HepG2 (cell line): ENCODE measurements at regions not wholly inside any gene's neighbourhood (a gene's known extent, or its start where the extent isn't known, plus 50 kb on each side); places are given as distances from the start of the nearest gene placed in this dataset.

Source experiments
- ATAC-seq: fragments of 200-7000 bp; cut with Tn5 transposase; 3 replicates; pipeline ENCODE4 v1.9.1; 2020; ENCODE audit warnings: mild to moderate bottlenecking, moderate library complexity
- BruUV-seq: library from RNA; stranded (reverse); fragments of 400-500 nt; replicated peaks from 2 replicates; lab custom pipeline; 2021; lab: Mats Ljungman, UMichigan
- CTCF ChIA-PET: fragments of 300-600 bp; formaldehyde crosslinking; extraction: SDS; loops from one replicate; lab custom pipeline; 2021; ENCODE audit warnings: low total read pairs, inconsistent platforms, low intra/inter-chr PET ratio; lab: Yijun Ruan, JAX
- POLR2A ChIA-PET: fragments of 350-600 bp; sonication (Branson Sonifier 250); formaldehyde crosslinking; loops from one replicate; lab custom pipeline; 2020; ENCODE audit warnings: antibody characterized with exemption, inconsistent platforms; lab: Yijun Ruan, JAX
- DNase-seq: peaks from one replicate; pipeline ENCODE4 v3.0.0-alpha.2; 2015; ENCODE audit warnings: low spot score
- FAIRE-seq: peaks from 3 replicates; lab custom pipeline; 2011; peaks lifted over from hg19 to GRCh38; lab: Jason Lieb, UNC
- H2AFZ ChIP-seq: one replicate; pipeline ENCODE4 v1.6.1; 2011; ENCODE audit warnings: low read length, inconsistent platforms
- H3K27ac ChIP-seq: fragments of 300-600 bp; 3 replicates; pipeline ENCODE4 v1.8.0; 2011; ENCODE audit warnings: mixed run types, mild to moderate bottlenecking, mixed read lengths, low read length, inconsistent platforms; ENCODE audit not compliant: insufficient read depth; ENCODE audit errors: extremely low read length
- H3K27me3 ChIP-seq, 2 experiments: fragments of 200-600 bp in 1 of 2; 2 replicates in 1 of 2; 3 replicates in 1 of 2; pipeline versions ENCODE4 v1.6.0 to v1.8.0; 2011; ENCODE audit warnings: low read length in 2 of 2, mild to moderate bottlenecking in 2 of 2, moderate library complexity in 2 of 2, inconsistent platforms in 1 of 2; ENCODE audit not compliant: insufficient read depth in 2 of 2, control insufficient read depth in 1 of 2
- H3K36me3 ChIP-seq, 2 experiments: fragments of 200-600 bp in 1 of 2; replicated peaks in 1 of 2; 2 replicates in 1 of 2; 3 replicates in 1 of 2; pipeline versions ENCODE4 v1.5.1 to v1.8.0; 2011; ENCODE audit warnings: low read length in 2 of 2, inconsistent platforms in 1 of 2; ENCODE audit not compliant: insufficient read depth in 2 of 2, control insufficient read depth in 1 of 2
- H3K4me1 ChIP-seq: 2 replicates; pipeline ENCODE4 v1.5.1; 2012; ENCODE audit warnings: low read length, inconsistent platforms; ENCODE audit not compliant: insufficient read depth
- H3K4me2 ChIP-seq: 2 replicates; pipeline ENCODE4 v1.6.0; 2011; ENCODE audit warnings: low read depth, low read length, inconsistent platforms
- H3K4me3 ChIP-seq, 3 experiments: fragments of 200-600 bp in 1 of 3; sonication (generic), shearing (Covaris generic) in 1 of 3; replicated peaks in 1 of 3; 2 replicates each; pipeline ENCODE4 v1.5.1; 2011 to 2016; ENCODE audit warnings: low read length in 3 of 3, inconsistent platforms in 2 of 3, low read depth in 2 of 3, mild to moderate bottlenecking in 2 of 3, control low read depth in 1 of 3, mixed read lengths in 1 of 3; ENCODE audit not compliant: insufficient read depth in 1 of 3
- H3K79me2 ChIP-seq: one replicate; pipeline ENCODE4 v1.6.1; 2011; ENCODE audit warnings: low read length, inconsistent platforms; ENCODE audit not compliant: insufficient read depth
- H3K9ac ChIP-seq: 2 replicates; pipeline ENCODE4 v1.6.0; 2011; ENCODE audit warnings: mild to moderate bottlenecking, low read depth, low read length, inconsistent platforms; ENCODE audit not compliant: insufficient read depth
- H3K9me3 ChIP-seq: 2 replicates; pipeline ENCODE4 v1.5.1; 2012; ENCODE audit warnings: mild to moderate bottlenecking, low read length
- H4K20me1 ChIP-seq: 2 replicates; pipeline ENCODE4 v1.6.0; 2011; ENCODE audit warnings: inconsistent platforms, mild to moderate bottlenecking, low read length, moderate library complexity; ENCODE audit not compliant: insufficient read depth
- ATF2 ChIP-seq: sonication (generic); formaldehyde crosslinking; IDR thresholded peaks from 2 replicates; pipeline ENCODE4 v1.4.0; 2020; ENCODE audit warnings: missing genetic modification reagents
- FOXA1 ChIP-seq, 2 experiments: fragments of 450-650 bp in 1 of 2; sonication (generic) in 1 of 2; formaldehyde crosslinking in 1 of 2; IDR thresholded peaks; 2 replicates each; pipeline versions ENCODE4 v1.4.0 to v1.6.1; 2016 to 2020; ENCODE audit warnings: missing genetic modification reagents in 1 of 2
- HNF4G ChIP-seq, 2 experiments: sonication (generic) in 1 of 2; formaldehyde crosslinking in 1 of 2; IDR thresholded peaks; 2 replicates each; pipeline versions ENCODE4 v1.4.0 to v1.6.1; 2011 to 2020; ENCODE audit warnings: borderline replicate concordance in 2 of 2, low read depth in 2 of 2, mild to moderate bottlenecking in 2 of 2, low read length in 1 of 2, missing genetic modification reagents in 1 of 2, moderate library complexity in 1 of 2
- JUNB ChIP-seq: sonication (generic); formaldehyde crosslinking; IDR thresholded peaks from 2 replicates; pipeline ENCODE4 v1.8.0; 2022; ENCODE audit warnings: missing genetic modification reagents, mild to moderate bottlenecking, borderline replicate concordance
- KAT7 ChIP-seq: IDR thresholded peaks from 2 replicates; pipeline ENCODE4 v1.6.1; 2018; ENCODE audit warnings: borderline replicate concordance, missing compliant biosample characterization
- KLF11 ChIP-seq: IDR thresholded peaks from 2 replicates; pipeline ENCODE4 v1.6.1; 2016; ENCODE audit warnings: missing compliant biosample characterization
- NFIC ChIP-seq: IDR thresholded peaks from 2 replicates; pipeline ENCODE4 v1.6.1; 2012; ENCODE audit warnings: mild to moderate bottlenecking, low read length, inconsistent platforms
- PLRG1 ChIP-seq: fragments of 450-650 bp; conservative IDR thresholded peaks from 2 replicates; pipeline ENCODE4 v1.6.1; 2016
- PTBP1 ChIP-seq: fragments of 200-400 bp; formaldehyde crosslinking; IDR thresholded peaks from 2 replicates; pipeline ENCODE4 v1.6.1; 2018; ENCODE audit warnings: low read length, low read depth; ENCODE audit not compliant: poor library complexity, severe bottlenecking
- SYNCRIP ChIP-seq: fragments of 200-400 bp; formaldehyde crosslinking; IDR thresholded peaks from 2 replicates; pipeline ENCODE4 v1.6.1; 2018; ENCODE audit warnings: mild to moderate bottlenecking, low read depth, low read length; ENCODE audit not compliant: insufficient read depth
- TFE3 ChIP-seq: IDR thresholded peaks from 2 replicates; pipeline ENCODE4 v1.6.1; 2016
- THAP9 ChIP-seq: sonication (generic); formaldehyde crosslinking; IDR thresholded peaks from 2 replicates; pipeline ENCODE4; 2020; ENCODE audit warnings: missing genetic modification reagents, mild to moderate bottlenecking, borderline replicate concordance
- ZBTB20 ChIP-seq: sonication (generic); formaldehyde crosslinking; IDR thresholded peaks from 2 replicates; pipeline ENCODE4 v1.8.1; 2023; ENCODE audit warnings: missing genetic modification reagents, low read depth, mild to moderate bottlenecking, borderline replicate concordance
- ZNF160 ChIP-seq: sonication (generic); formaldehyde crosslinking; IDR thresholded peaks from 2 replicates; pipeline ENCODE4 v1.8.0; 2022; ENCODE audit warnings: mild to moderate bottlenecking, inconsistent platforms, missing genetic modification reagents
- ZNF234 ChIP-seq: sonication (generic); formaldehyde crosslinking; conservative IDR thresholded peaks from 2 replicates; pipeline ENCODE4 v1.5.1; 2020; ENCODE audit warnings: mild to moderate bottlenecking, missing genetic modification reagents
- ZNF263 ChIP-seq: sonication (generic); formaldehyde crosslinking; IDR thresholded peaks from 2 replicates; pipeline ENCODE4 v1.4.0; 2020; ENCODE audit warnings: missing genetic modification reagents
- ZNF296 ChIP-seq: sonication (generic); formaldehyde crosslinking; conservative IDR thresholded peaks from 2 replicates; pipeline ENCODE4 v1.5.0; 2020; ENCODE audit warnings: mild to moderate bottlenecking, missing genetic modification reagents
- ZNF704 ChIP-seq: sonication (generic); formaldehyde crosslinking; IDR thresholded peaks from 2 replicates; pipeline ENCODE4 v1.8.1; 2023; ENCODE audit warnings: mild to moderate bottlenecking, inconsistent platforms, moderate library complexity, missing genetic modification reagents, borderline replicate concordance
- ZNF816 ChIP-seq: sonication (generic); formaldehyde crosslinking; IDR thresholded peaks from 2 replicates; pipeline ENCODE4 v1.8.0; 2022; ENCODE audit warnings: missing genetic modification reagents, mild to moderate bottlenecking, borderline replicate concordance
- WGBS: methylation state at CpG from one replicate; pipeline ENCODE4 v1.1.6; 2017; ENCODE audit warnings: low lambda C conversion rate; 5-methylcytosine and 5-hydroxymethylcytosine counted together
- in situ Hi-C: cut with HindIII; loops from 2 replicates; pipeline ENCODE4 v1.10.0; 2017; ENCODE audit warnings: low pct_unique_long_range_greater_than_20kb; ENCODE audit not compliant: extremely low pct_ligation_motif_present
- intact Hi-C: fragments of 100-400 bp; cut with micrococcal nuclease; formaldehyde crosslinking; loops from one replicate; pipeline ENCODE4 v1.10.0; 2022; ENCODE audit not compliant: unreplicated experiment

- H3K9ac ChIP-seq: no peak overlapping the region
- in situ Hi-C loops: no loop called here
- H3K4me1 ChIP-seq: no peaks in the 10 kb centered on the region
- H3K36me3 ChIP-seq: no peaks in the 10 kb centered on the region
- BruUV-seq: no TSS peak
- no peak overlapping the region for H3K4me3 ChIP-seq
- H3K4me2 ChIP-seq: no peak overlapping the region
- no peaks in the 10 kb centered on the region; a peak in 1 of 5 replicates for H3K27me3 ChIP-seq
- no peak for FAIRE-seq
- intact Hi-C loops: no loop called here
- no peak overlapping the region for H3K27ac ChIP-seq
- no peak for DNase-seq
- ATAC-seq: no peak
- WGBS: 48% methylated on average over 3 of the region's 4 CpGs
- CTCF ChIA-PET: no interaction called here
- POLR2A ChIA-PET: no interaction called here
- no peaks in the 10 kb centered on the region for H3K79me2 ChIP-seq
- H3K9me3 ChIP-seq: no peaks in the 10 kb centered on the region
- no peaks in the 10 kb centered on the region for H4K20me1 ChIP-seq
- no peak overlapping the region for H2AFZ ChIP-seq
- no peak for TF ChIP-seq TFE3 (CRISPR knock-in tag)
- no peak for TF ChIP-seq ZNF234
- no peak for TF ChIP-seq SYNCRIP
- TF ChIP-seq ZNF704 (CRISPR knock-in tag): no peak
- TF ChIP-seq NFIC: no peak
- no peak for TF ChIP-seq PLRG1
- no peak for TF ChIP-seq ZNF160
- TF ChIP-seq ZNF263 (CRISPR knock-in tag): no peak
- TF ChIP-seq JUNB: no peak
- TF ChIP-seq THAP9: no peak
- TF ChIP-seq HNF4G (IDR thresholded peaks at IDR 0.05; ENCODE audit: borderline replicate concordance, low read depth, low read length): no peak
- TF ChIP-seq HNF4G (CRISPR knock-in tag; IDR thresholded peaks at IDR 0.05; ENCODE audit: borderline replicate concordance, low read depth): no peak
- TF ChIP-seq FOXA1 (IDR thresholded peaks at IDR 0.05): no peak
- TF ChIP-seq FOXA1 (CRISPR knock-in tag; IDR thresholded peaks at IDR 0.05): no peak
- no peak for TF ChIP-seq ZBTB20 (CRISPR knock-in tag)
- no peak for TF ChIP-seq ZNF296 (CRISPR knock-in tag)
- TF ChIP-seq KAT7 (CRISPR knock-in tag): no peak
- TF ChIP-seq KLF11 (CRISPR knock-in tag): no peak
- TF ChIP-seq PTBP1: no peak
- TF ChIP-seq ATF2 (CRISPR knock-in tag): no peak
- no peak for TF ChIP-seq ZNF816 (CRISPR knock-in tag)
Measured at GRCh38 chr15:81068516-81068915, 65.6 kb upstream of the CFAP161 start.
